GM12872 (cell line): ENCODE measurements at regions not wholly inside any gene's neighbourhood (a gene's known extent, or its start where the extent isn't known, plus 50 kb on each side); places are given as distances from the start of the nearest gene placed in this dataset.

Source experiments
- CTCF ChIP-seq: IDR thresholded peaks from 3 replicates; pipeline ENCODE4 v1.5.1; 2011; ENCODE audit warnings: low read depth, mild to moderate bottlenecking, low read length, moderate library complexity; ENCODE audit not compliant: insufficient read depth

- no peak for TF ChIP-seq CTCF
Observed at GRCh38 chr10:25105262-25105661, 69.5 kb upstream of the GPR158 start.

GRCh38 chr10:25105743-25106260 is 69.0 kb upstream of the GPR158 start:
- no peak for TF ChIP-seq CTCF

- TF ChIP-seq CTCF, result no peak
Observed at GRCh38 chr10:25107756-25108155, 67.0 kb upstream of the GPR158 start.

GRCh38 chr10:25112016-25112415 is 62.8 kb upstream of the GPR158 start:
- TF ChIP-seq CTCF, result no peak

- peak; percentile 83 for TF ChIP-seq CTCF
Observed at GRCh38 chr10:25113191-25114035, 61.4 kb upstream of the GPR158 start.

- TF ChIP-seq CTCF, result no peak
Observed at GRCh38 chr10:25114036-25114411, 60.8 kb upstream of the GPR158 start.

GRCh38 chr10:25117757-25118156 is 57.0 kb upstream of the GPR158 start:
- TF ChIP-seq CTCF, result no peak
